Retinal pigment epithelial cell (primary cell): ENCODE measurements at regions not wholly inside any gene's neighbourhood (a gene's known extent, or its start where the extent isn't known, plus 50 kb on each side); places are given as distances from the start of the nearest gene placed in this dataset.
"Not testable (repeated sequence)": the region's sequence is repeated elsewhere in the genome, so short reads cannot be mapped to it uniquely, and the experiment has no call there.

Experiments used
- DNase-seq: peaks from one replicate; pipeline ENCODE4 v3.0.0-alpha.2; 2010; ENCODE audit warnings: low read depth
- H3K4me3 ChIP-seq: 2 replicates; pipeline ENCODE4 v1.5.1; 2011; ENCODE audit warnings: mild to moderate bottlenecking, low read length, control low read depth, moderate library complexity
- CTCF ChIP-seq: conservative IDR thresholded peaks from 2 replicates; pipeline ENCODE4 v1.5.1; 2011; ENCODE audit warnings: low read depth, low read length, control low read depth, inconsistent platforms

- no peak for DNase-seq
- no peak for TF ChIP-seq CTCF
- H3K4me3 ChIP-seq, result no peak overlapping the region
Measured at GRCh38 chr9:16064771-16065170, 511.9 kb downstream of the CCDC171 start.

GRCh38 chr9:16066201-16066600 is 513.4 kb downstream of the CCDC171 start:
- H3K4me3 ChIP-seq, DNase-seq: not testable (repeated sequence)

GRCh38 chr9:16068476-16068875 is 515.6 kb downstream of the CCDC171 start:
- DNase-seq, result no peak

GRCh38 chr9:16069249-16069648 is 516.4 kb downstream of the CCDC171 start:
- TF ChIP-seq CTCF, result no peak
- no peak for DNase-seq
- H3K4me3 ChIP-seq, result no peak overlapping the region

More at GRCh38 chr9:16068476-16068875, 515.6 kb downstream of the CCDC171 start:
- H3K4me3 ChIP-seq, result no peak overlapping the region
- no peak for TF ChIP-seq CTCF

- no peak overlapping the region for H3K4me3 ChIP-seq
- TF ChIP-seq CTCF, result no peak
- no peak for DNase-seq
Measured at GRCh38 chr9:16069671-16070454, 517.0 kb downstream of the CCDC171 start.

- no peak for DNase-seq
- no peak for TF ChIP-seq CTCF
- no peak overlapping the region for H3K4me3 ChIP-seq
Measured at GRCh38 chr9:16070455-16071145, 517.8 kb downstream of the CCDC171 start.

- no peak overlapping the region for H3K4me3 ChIP-seq
- no peak for DNase-seq
- TF ChIP-seq CTCF, result no peak
Measured at GRCh38 chr9:16071400-16071799, 518.6 kb downstream of the CCDC171 start.
